ENCODE measurements at regions not wholly inside any gene's neighbourhood (a gene's known extent, or its start where the extent isn't known, plus 50 kb on each side); places are given as distances from the start of the nearest gene placed in this dataset.
"Not testable (repeated sequence)": the region's sequence is repeated elsewhere in the genome, so short reads cannot be mapped to it uniquely, and the experiment has no call there.

DNA sequence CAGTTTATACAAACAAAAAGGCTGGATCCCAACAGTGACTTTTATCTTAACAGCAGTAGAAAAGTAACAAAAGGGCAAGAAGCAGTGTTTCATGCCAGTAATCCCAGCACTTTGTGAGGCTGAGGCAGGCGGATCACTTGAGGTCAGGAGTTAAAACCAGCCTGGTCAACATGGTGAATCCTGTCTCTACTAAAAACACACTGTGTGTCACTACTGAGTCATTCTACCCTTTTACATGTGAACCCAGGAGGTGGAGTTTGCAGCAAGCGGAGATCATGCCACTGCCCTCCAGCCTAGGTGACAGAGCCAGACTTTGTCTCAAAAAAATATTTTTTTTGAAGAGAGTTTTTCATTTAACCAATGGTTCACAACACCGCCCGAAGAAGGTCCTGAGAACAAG, 395.6 kb upstream of the USP9Y start:
- no peak for ATAC-seq (replicated peaks in 6 of 8)
- Histone ChIP-seq H3K27ac (no peak overlapping the region), H3K4me3 (no peak overlapping the region), H3K4me1 (replicated peaks in 1 of 2) (no peaks in the 10 kb centered on the region)
- in situ Hi-C loops (cut with MboI; ENCODE audit: low pct_unique_long_range_greater_than_20kb in 2 of 9, low sequenced_read_pairs in 9 of 9, unreplicated experiment in 9 of 9) = no loop called here
- 80 to 100% methylated on average over 1 to 2 of the region's 4 CpGs; no CpG with 5 or more reads in 8 of the 10 experiments for WGBS, 10 experiments

GRCh38 chrY:12309212-12309611, 391.8 kb upstream of the USP9Y start:
- 73% methylated on average over 3 of the region's 10 CpGs; no CpG with 5 or more reads in 9 of the 10 experiments for WGBS, 10 experiments
- no peak overlapping the region for H3K4me3 ChIP-seq
- no peak overlapping the region for H3K27ac ChIP-seq
- no peak for ATAC-seq (replicated peaks in 6 of 8)
- no peaks in the 10 kb centered on the region for H3K4me1 ChIP-seq (replicated peaks in 1 of 2)
- in situ Hi-C loops (cut with MboI; ENCODE audit: low pct_unique_long_range_greater_than_20kb in 2 of 9, low sequenced_read_pairs in 9 of 9, unreplicated experiment in 9 of 9) = no loop called here

- in situ Hi-C loops (cut with MboI; ENCODE audit: low pct_unique_long_range_greater_than_20kb in 2 of 9, low sequenced_read_pairs in 9 of 9, unreplicated experiment in 9 of 9) = no loop called here
- 80% methylated on average over 4 of the region's 5 CpGs; no CpG with 5 or more reads in 9 of the 10 experiments for WGBS, 10 experiments
- no peak overlapping the region for H3K4me3 ChIP-seq
- peak in 3 of 8 experiments; percentile 45 to 84 (median 68) for ATAC-seq (replicated peaks in 6 of 8)
- H3K4me1 ChIP-seq (replicated peaks in 1 of 2) = no peaks in the 10 kb centered on the region
- no peak overlapping the region for H3K27ac ChIP-seq
These were observed 390.2 kb upstream of the USP9Y start for GRCh38 chrY:12310832-12311231.

DNA sequence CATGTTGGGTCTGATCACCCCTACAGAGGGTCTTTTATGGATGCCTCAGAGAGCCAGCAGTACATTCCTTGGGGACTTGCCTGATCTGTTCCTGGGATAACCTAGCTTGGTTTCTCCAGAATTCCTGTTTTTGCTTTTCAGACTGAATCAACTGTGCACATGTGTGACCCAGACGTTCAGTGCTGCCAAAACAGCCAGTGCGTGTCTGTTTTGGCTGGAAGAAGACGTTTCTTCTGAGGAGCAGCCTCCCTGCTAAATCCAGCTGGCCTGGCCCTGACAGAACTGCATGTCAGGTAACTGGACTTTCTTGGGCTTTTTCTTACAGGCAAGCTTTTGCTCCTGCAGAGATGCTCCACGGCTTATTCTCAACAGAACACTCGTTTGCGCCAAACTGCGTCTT, 373.3 kb upstream of the USP9Y start:
- in situ Hi-C loops (cut with MboI; ENCODE audit: low pct_unique_long_range_greater_than_20kb in 2 of 9, low sequenced_read_pairs in 9 of 9, unreplicated experiment in 9 of 9) = no loop called here
- Histone ChIP-seq H3K4me1 (replicated peaks in 1 of 2) (no peaks in the 10 kb centered on the region), H3K4me3 (no peak overlapping the region), H3K27ac (no peak overlapping the region)
- 17 to 87% (median 65%) methylated on average over 3 to 4 of the region's 7 CpGs; no CpG with 5 or more reads in 7 of the 10 experiments for WGBS, 10 experiments
- no peak for ATAC-seq (replicated peaks in 6 of 8)

- H3K27ac ChIP-seq; H3K4me3 ChIP-seq; ATAC-seq (replicated peaks in 6 of 8); in situ Hi-C loops (cut with MboI; ENCODE audit: low pct_unique_long_range_greater_than_20kb in 2 of 9, low sequenced_read_pairs in 9 of 9, unreplicated experiment in 9 of 9); H3K4me1 ChIP-seq (replicated peaks in 1 of 2): not testable (repeated sequence)
- 100% methylated on average over 1 of the region's 10 CpGs; no CpG with 5 or more reads in 9 of the 10 experiments for WGBS, 10 experiments
These were observed 369.1 kb upstream of the USP9Y start for GRCh38 chrY:12331917-12332316.

- WGBS, 10 experiments = 0 to 100% (median 61%) methylated on average over 1 to 2 of the region's 4 CpGs; no CpG with 5 or more reads in 5 of the 10 experiments
- ATAC-seq (replicated peaks in 6 of 8) = no peak
These were observed 357.8 kb upstream of the USP9Y start for GRCh38 chrY:12343211-12343610.

DNA sequence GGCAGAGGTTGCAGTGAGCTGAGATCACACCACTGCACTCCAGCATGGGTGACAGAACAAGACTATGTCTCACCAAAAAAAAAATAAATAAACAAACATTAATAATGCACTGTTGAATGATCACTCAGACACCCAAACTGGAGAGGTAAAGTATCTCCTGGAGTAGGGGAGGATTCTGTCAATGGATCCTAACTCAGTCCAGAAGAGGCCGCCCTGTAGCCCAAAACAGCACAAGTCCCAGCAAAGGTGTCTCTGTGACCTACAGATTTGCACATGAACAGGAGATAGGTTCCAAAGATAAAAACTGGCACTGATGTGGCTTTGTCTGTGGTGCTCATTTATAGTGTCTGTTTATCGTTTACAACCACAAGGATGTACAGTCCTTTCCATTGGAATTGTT, 352.9 kb upstream of the USP9Y start:
- Histone ChIP-seq H3K4me1 (replicated peaks in 1 of 2) (no peaks in the 10 kb centered on the region), H3K27ac (no peak overlapping the region), H3K4me3 (no peak overlapping the region)
- ATAC-seq (replicated peaks in 6 of 8) = no peak
- in situ Hi-C loops (cut with MboI; ENCODE audit: low pct_unique_long_range_greater_than_20kb in 2 of 9, low sequenced_read_pairs in 9 of 9, unreplicated experiment in 9 of 9) = no loop called here
- no CpG with 5 or more reads among the region's 2 CpGs for WGBS, 10 experiments

More at GRCh38 chrY:12343211-12343610, 357.8 kb upstream of the USP9Y start:
- Histone ChIP-seq H3K4me3 (no peak overlapping the region), H3K4me1 (replicated peaks in 1 of 2) (no peaks in the 10 kb centered on the region), H3K27ac (no peak overlapping the region)
- in situ Hi-C loops (cut with MboI; ENCODE audit: low pct_unique_long_range_greater_than_20kb in 2 of 9, low sequenced_read_pairs in 9 of 9, unreplicated experiment in 9 of 9) = no loop called here

DNA sequence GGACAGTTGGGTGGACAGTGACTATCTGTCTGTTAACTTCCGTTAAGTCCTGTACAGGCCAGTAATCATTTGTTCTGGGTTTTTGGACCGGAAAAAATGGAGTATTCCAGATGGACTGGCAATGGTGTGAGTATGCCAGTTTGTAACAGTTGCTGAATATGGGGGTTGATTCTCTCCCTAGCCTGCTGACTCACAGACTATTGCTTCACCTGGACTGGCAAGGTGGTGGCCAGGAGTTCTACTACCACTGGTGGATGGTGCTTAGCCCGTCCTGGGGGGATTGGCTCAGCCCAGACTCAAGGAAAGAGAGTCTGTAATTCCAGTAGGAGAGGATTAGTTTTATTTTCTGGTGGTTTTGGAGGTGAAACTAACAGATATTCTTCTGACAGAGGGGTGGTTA, 343.8 kb upstream of the USP9Y start:
- Histone ChIP-seq H3K4me1 (replicated peaks in 1 of 2) (no peaks in the 10 kb centered on the region), H3K27ac (no peak overlapping the region), H3K4me3 (no peak overlapping the region)
- ATAC-seq (replicated peaks in 6 of 8) = no peak
- WGBS, 10 experiments = 100% methylated on average over 1 of the region's 3 CpGs; no CpG with 5 or more reads in 9 of the 10 experiments
- in situ Hi-C loops (cut with MboI; ENCODE audit: low pct_unique_long_range_greater_than_20kb in 2 of 9, low sequenced_read_pairs in 9 of 9, unreplicated experiment in 9 of 9) = no loop called here

DNA sequence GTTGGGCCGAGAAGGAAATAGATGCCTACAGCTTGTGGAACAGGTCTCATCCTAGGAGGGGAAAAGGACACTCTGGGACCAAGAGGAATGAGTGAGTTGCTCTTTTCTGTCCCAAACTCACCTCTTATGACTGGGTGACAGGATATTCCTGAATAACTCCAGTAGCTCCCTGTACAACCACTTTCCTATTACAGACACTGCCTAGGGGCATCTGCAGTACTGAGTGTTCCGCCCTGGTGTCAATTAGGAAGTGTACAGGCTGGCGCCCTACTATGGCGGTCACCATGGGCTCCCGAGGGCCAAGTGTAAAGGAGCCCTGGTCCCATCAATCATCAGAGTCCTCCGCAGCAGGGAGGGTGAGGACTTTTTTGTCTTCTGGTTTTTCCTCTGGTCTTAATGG, 343.4 kb upstream of the USP9Y start:
- Histone ChIP-seq H3K27ac (no peak overlapping the region), H3K4me1 (replicated peaks in 1 of 2) (no peaks in the 10 kb centered on the region), H3K4me3 (no peak overlapping the region)
- in situ Hi-C loops (cut with MboI; ENCODE audit: low pct_unique_long_range_greater_than_20kb in 2 of 9, low sequenced_read_pairs in 9 of 9, unreplicated experiment in 9 of 9) = no loop called here
- ATAC-seq (replicated peaks in 6 of 8) = no peak
- no CpG with 5 or more reads among the region's 6 CpGs for WGBS, 10 experiments

GRCh38 chrY:12358337-12358736, 342.7 kb upstream of the USP9Y start:
- 20 to 100% (median 100%) methylated on average over 1 of the region's 7 CpGs; no CpG with 5 or more reads in 7 of the 10 experiments for WGBS, 10 experiments

DNA sequence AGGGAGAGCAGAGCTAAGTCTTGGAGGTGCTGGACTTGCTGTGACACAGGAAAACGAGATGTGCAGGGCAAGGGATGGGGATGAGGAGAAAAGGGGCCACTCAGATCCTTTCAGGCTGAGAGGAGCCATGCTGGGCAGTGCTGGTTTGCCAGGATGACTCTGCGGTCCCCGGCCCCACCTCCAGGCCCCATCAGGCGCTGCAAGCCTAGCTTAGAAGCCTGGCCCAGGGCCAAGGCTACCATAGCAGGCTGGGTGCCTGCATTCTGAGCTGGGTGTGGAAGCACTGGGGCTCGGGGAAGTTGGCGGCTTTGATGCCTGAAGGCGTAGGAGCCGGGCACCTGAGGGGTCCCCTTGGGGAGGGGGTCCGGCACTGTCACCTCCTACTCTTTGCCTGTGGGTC, 341.2 kb upstream of the USP9Y start:
- ATAC-seq (replicated peaks in 6 of 8) = peak in 5 of 8 experiments; percentile 42 to 77 (median 53)

More at GRCh38 chrY:12358337-12358736, 342.7 kb upstream of the USP9Y start:
- Histone ChIP-seq H3K27ac (no peak overlapping the region), H3K4me3 (no peak overlapping the region), H3K4me1 (replicated peaks in 1 of 2) (no peaks in the 10 kb centered on the region)
- in situ Hi-C loops (cut with MboI; ENCODE audit: low pct_unique_long_range_greater_than_20kb in 2 of 9, low sequenced_read_pairs in 9 of 9, unreplicated experiment in 9 of 9) = no loop called here
- no peak for ATAC-seq (replicated peaks in 6 of 8)

GRCh38 chrY:12360496-12360895, 340.5 kb upstream of the USP9Y start:
- no peak for ATAC-seq (replicated peaks in 6 of 8)
- in situ Hi-C loops (cut with MboI; ENCODE audit: low pct_unique_long_range_greater_than_20kb in 2 of 9, low sequenced_read_pairs in 9 of 9, unreplicated experiment in 9 of 9) = no loop called here
- 0 to 74% (median 38%) methylated on average over 1 to 4 of the region's 9 CpGs; no CpG with 5 or more reads in 7 of the 10 experiments for WGBS, 10 experiments
- no peaks in the 10 kb centered on the region for H3K4me1 ChIP-seq (replicated peaks in 1 of 2)
- H3K4me3 ChIP-seq = no peak overlapping the region
- no peak overlapping the region for H3K27ac ChIP-seq

More for the DNA sequence above, 341.2 kb upstream of the USP9Y start:
- in situ Hi-C loops (cut with MboI; ENCODE audit: low pct_unique_long_range_greater_than_20kb in 2 of 9, low sequenced_read_pairs in 9 of 9, unreplicated experiment in 9 of 9) = no loop called here
- H3K4me1 ChIP-seq (replicated peaks in 1 of 2) = no peaks in the 10 kb centered on the region
- H3K4me3 ChIP-seq = no peak overlapping the region
- WGBS, 10 experiments = 0% methylated on average over 1 of the region's 9 CpGs; no CpG with 5 or more reads in 9 of the 10 experiments
- no peak overlapping the region for H3K27ac ChIP-seq

DNA sequence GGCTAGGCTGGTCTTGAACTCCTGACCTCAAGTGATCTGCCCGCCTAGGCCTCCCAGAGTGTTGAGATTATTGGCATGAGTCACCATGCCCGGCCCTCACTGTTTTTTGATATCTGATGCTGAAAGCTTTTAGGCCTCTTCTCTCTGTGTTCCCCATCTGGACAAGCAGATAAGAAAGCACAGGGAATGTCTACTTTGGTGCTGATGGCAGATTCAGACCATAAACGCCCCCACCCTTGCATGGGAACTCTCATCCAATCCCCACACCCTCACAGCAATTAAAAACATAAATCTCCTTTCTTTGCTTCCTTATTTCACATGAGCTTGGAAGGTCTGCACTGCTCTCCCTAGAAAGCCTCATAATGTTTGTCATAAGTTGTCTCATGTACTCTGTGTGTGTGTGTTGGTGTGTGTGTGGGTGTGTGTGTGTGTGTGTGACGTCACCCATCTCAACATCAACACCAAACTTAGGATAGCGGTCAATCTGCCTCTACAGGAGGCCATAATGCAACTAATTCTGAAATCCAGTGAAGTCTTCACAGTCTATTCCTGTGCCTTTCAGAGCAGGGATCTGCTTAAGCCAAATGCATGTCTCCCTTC, 335.6 kb upstream of the USP9Y start:
- peak in 1 of 8 experiments; percentile 28 for ATAC-seq (replicated peaks in 6 of 8)
- 0% methylated on average over 1 of the region's 5 CpGs; no CpG with 5 or more reads in 9 of the 10 experiments for WGBS, 10 experiments
- in situ Hi-C loops (cut with MboI; ENCODE audit: low pct_unique_long_range_greater_than_20kb in 2 of 9, low sequenced_read_pairs in 9 of 9, unreplicated experiment in 9 of 9) = no loop called here
- no peaks in the 10 kb centered on the region for H3K4me1 ChIP-seq (replicated peaks in 1 of 2)
- no peak overlapping the region for H3K4me3 ChIP-seq
- no peak overlapping the region for H3K27ac ChIP-seq

- in situ Hi-C loops (cut with MboI; ENCODE audit: low pct_unique_long_range_greater_than_20kb in 2 of 9, low sequenced_read_pairs in 9 of 9, unreplicated experiment in 9 of 9); H3K27ac ChIP-seq: not testable (repeated sequence)
- no CpG with 5 or more reads among the region's 2 CpGs for WGBS, 10 experiments
These were observed 326.4 kb upstream of the USP9Y start for GRCh38 chrY:12374588-12374987.

More at GRCh38 chrY:12374588-12374987, 326.4 kb upstream of the USP9Y start:
- not testable (repeated sequence) for H3K4me1 ChIP-seq (replicated peaks in 1 of 2); ATAC-seq (replicated peaks in 6 of 8); H3K4me3 ChIP-seq
